Right lobe of liver (tissue), 6 donors: ENCODE measurements at regions not wholly inside any gene's neighbourhood (a gene's known extent, or its start where the extent isn't known, plus 50 kb on each side); places are given as distances from the start of the nearest gene placed in this dataset.

Source experiments
- ATAC-seq, 4 donors: fragments of 200-7000 bp; cut with Tn5 transposase; one replicate each; pipeline ENCODE4 v1.9.1; 2020; ENCODE audit warnings: mild to moderate bottlenecking in 4 of 4, moderate library complexity in 4 of 4
- DNase-seq, 3 donors: peaks; one replicate each; pipeline ENCODE4 v3.0.0-alpha.2; 2020
- H3K27ac ChIP-seq, 3 donors: fragments of 200-600 bp; one replicate each; pipeline ENCODE4 v1.8.0; 2022
- H3K27me3 ChIP-seq, 2 donors: fragments of 200-600 bp; one replicate each; pipeline ENCODE4 v1.8.0; 2022
- H3K36me3 ChIP-seq, 4 donors: fragments of 200-600 bp; sonication (generic) in 1 of 4; one replicate each; pipeline versions ENCODE4 v1.5.1 to v1.8.0; 2017 to 2022; ENCODE audit warnings: control low read depth in 1 of 4
- H3K4me1 ChIP-seq, 4 donors: fragments of 200-600 bp; sonication (generic) in 1 of 4; one replicate each; pipeline versions ENCODE4 v1.5.1 to v1.8.0; 2017 to 2022; ENCODE audit warnings: control low read depth in 1 of 4
- H3K4me3 ChIP-seq, 3 donors: fragments of 200-600 bp; one replicate each; pipeline ENCODE4 v1.8.0; 2022
- H3K9me3 ChIP-seq, 4 donors: fragments of 200-600 bp; sonication (generic) in 1 of 4; one replicate each; pipeline versions ENCODE4 v1.5.1 to v1.8.0; 2017 to 2022; ENCODE audit warnings: control low read depth in 1 of 4
- CTCF ChIP-seq, 4 donors: fragments of 200-600 bp in 3 of 4; fragments of 450-650 bp in 1 of 4; IDR thresholded peaks; one replicate each; pipeline versions ENCODE4 v1.5.1 to v1.8.0; 2016 to 2022; ENCODE audit warnings: antibody characterized with exemption in 4 of 4, mild to moderate bottlenecking in 2 of 4
- POLR2A ChIP-seq: fragments of 450-650 bp; IDR thresholded peaks from one replicate; pipeline ENCODE4 v1.6.1; 2017; ENCODE audit warnings: antibody characterized with exemption, mild to moderate bottlenecking
- WGBS: methylation state at CpG from one replicate; pipeline ENCODE4 v1.1.6; 2018; ENCODE audit warnings: low coverage, low lambda C conversion rate; ENCODE audit not compliant: insufficient coverage; ENCODE audit errors: missing lambda C conversion rate; 5-methylcytosine and 5-hydroxymethylcytosine counted together
- intact Hi-C, 2 donors: fragments of 100-400 bp; cut with DNase I; formaldehyde crosslinking; loops; one replicate each; pipeline versions ENCODE4 v1.11.2 to v1.14.1; 2022
- donor health status: DM: no; HTN: yes; CAD: no.
- donor health status: DM: no; HTN: no; CAD: no.
- donor health status: DM: no; HTN: no; CAD: no.
- donor health status: DM: no; HTN: yes; CAD: no.
- donor health status: DM: no; HTN: yes; CAD: no.

DNA sequence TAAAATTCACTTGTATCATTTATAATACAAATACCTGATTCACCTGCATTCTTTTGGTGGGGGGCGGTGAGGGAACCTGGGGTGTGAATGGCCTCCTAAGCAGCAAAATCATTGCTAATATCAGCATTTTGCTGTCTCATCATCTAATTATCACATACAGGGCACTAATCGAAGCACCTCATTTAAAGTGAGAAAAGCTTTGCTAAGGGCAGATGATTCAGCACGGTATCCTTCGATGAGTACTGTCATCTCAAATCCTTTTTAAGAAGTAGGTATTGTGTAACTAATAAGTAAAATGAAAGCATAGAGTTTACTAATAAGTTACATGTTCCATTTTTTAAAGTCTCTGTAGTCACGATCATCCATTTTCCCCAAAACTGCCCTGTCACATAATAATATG lies 278.1 kb upstream of the SOX5 start:
- Histone ChIP-seq H3K36me3 (no peaks in the 10 kb centered on the region), H3K4me1 (no peaks in the 10 kb centered on the region), H3K27me3 (no peaks in the 10 kb centered on the region), H3K9me3 (no peaks in the 10 kb centered on the region), H3K27ac (no peak overlapping the region), H3K4me3 (no peak overlapping the region)
- no peak for TF ChIP-seq POLR2A
- no peak for TF ChIP-seq CTCF (IDR thresholded peaks at IDR 0.05)
- 76% methylated on average over 5 of the region's 5 CpGs for WGBS
- ATAC-seq (no peak), DNase-seq (no peak)
- intact Hi-C loops: no loop called here

- H3K9me3 ChIP-seq: no peaks in the 10 kb centered on the region
- intact Hi-C loops: no loop called here
- ATAC-seq: peak in 2 of 4 donors; percentile 32 to 80
- H3K4me3 ChIP-seq: no peak overlapping the region
- H3K36me3 ChIP-seq: no peaks in the 10 kb centered on the region
- TF ChIP-seq POLR2A (no peak), CTCF (IDR thresholded peaks at IDR 0.05) (no peak)
- H3K27me3 ChIP-seq: no peaks in the 10 kb centered on the region
- no peaks in the 10 kb centered on the region for H3K4me1 ChIP-seq
- no peak overlapping the region for H3K27ac ChIP-seq
- no peak for DNase-seq
- 66% methylated on average over 9 of the region's 9 CpGs for WGBS
Observed at GRCh38 chr12:24226745-24227350, 277.4 kb upstream of the SOX5 start.

DNA sequence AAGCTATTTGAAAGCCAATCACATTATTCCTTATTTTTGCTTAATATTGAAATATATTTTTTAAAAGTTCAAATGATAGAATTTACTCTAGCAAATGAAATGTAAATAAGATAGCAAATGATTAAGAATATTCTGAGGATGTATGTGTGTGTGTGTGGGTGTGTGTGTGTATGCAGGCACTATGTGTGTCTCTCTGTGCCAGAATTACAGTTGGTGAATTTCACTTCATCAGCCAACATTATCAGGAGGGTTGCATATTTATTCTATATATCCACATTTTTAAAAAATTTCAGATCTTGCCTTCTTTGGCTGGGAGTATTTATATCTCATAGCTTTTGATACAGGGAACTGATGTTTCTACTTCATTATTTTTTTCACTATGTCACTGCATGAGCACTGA lies 274.9 kb upstream of the SOX5 start:
- TF ChIP-seq POLR2A (no peak), CTCF (IDR thresholded peaks at IDR 0.05) (no peak)
- Histone ChIP-seq H3K27ac (no peak overlapping the region), H3K27me3 (no peaks in the 10 kb centered on the region), H3K36me3 (no peaks in the 10 kb centered on the region), H3K4me1 (no peaks in the 10 kb centered on the region), H3K4me3 (no peak overlapping the region), H3K9me3 (no peaks in the 10 kb centered on the region)
- no peak for DNase-seq
- ATAC-seq: no peak
- intact Hi-C loops: no loop called here

- Histone ChIP-seq H3K27me3 (no peaks in the 10 kb centered on the region), H3K27ac (no peak overlapping the region), H3K4me1 (no peaks in the 10 kb centered on the region), H3K4me3 (no peak overlapping the region), H3K36me3 (no peaks in the 10 kb centered on the region), H3K9me3 (no peaks in the 10 kb centered on the region)
- 87% methylated on average over 9 of the region's 9 CpGs for WGBS
- DNase-seq (no peak), ATAC-seq (no peak)
- TF ChIP-seq POLR2A (no peak), CTCF (IDR thresholded peaks at IDR 0.05) (no peak)
- intact Hi-C loops: no loop called here
Observed at GRCh38 chr12:24223926-24224325, 274.5 kb upstream of the SOX5 start.

DNA sequence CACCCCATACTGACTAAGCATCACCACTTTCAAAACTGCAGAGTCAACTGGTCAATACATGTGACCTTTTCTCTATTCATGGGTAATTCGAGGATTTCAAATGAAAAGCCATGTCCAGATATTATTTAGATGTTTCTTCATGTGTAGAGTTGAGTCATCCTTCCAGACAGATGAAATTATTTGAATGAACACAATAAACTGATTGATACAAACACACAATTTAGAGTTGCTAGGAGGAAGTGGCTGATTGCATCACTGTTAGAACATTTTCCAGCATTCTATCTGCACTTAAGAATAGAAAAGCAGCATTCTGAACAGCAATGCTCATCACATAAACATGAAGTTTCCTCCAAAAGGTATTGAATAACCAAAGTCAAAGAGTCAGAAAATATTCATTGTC lies 273.5 kb upstream of the SOX5 start:
- no peak for DNase-seq
- Histone ChIP-seq H3K27ac (no peak overlapping the region), H3K36me3 (no peaks in the 10 kb centered on the region), H3K4me3 (no peak overlapping the region), H3K9me3 (no peaks in the 10 kb centered on the region), H3K4me1 (no peaks in the 10 kb centered on the region), H3K27me3 (no peaks in the 10 kb centered on the region)
- no peak for ATAC-seq
- intact Hi-C loops: no loop called here
- WGBS: 50% methylated on average over 1 of the region's 1 CpG
- TF ChIP-seq POLR2A (no peak), CTCF (IDR thresholded peaks at IDR 0.05) (no peak)
